Glomerular visceral epithelial cell (primary cell): ENCODE measurements at regions not wholly inside any gene's neighbourhood (a gene's known extent, or its start where the extent isn't known, plus 50 kb on each side); places are given as distances from the start of the nearest gene placed in this dataset.
A peak's percentile ranks its signal among the peaks of the same experiment; 100 is the strongest.
"Not testable (repeated sequence)": the region's sequence is repeated elsewhere in the genome, so short reads cannot be mapped to it uniquely, and the experiment has no call there.

ENCODE experiments used
- DNase-seq: peaks from one replicate; pipeline ENCODE4 v3.0.0-alpha.2; 2016; ENCODE audit errors: extremely low spot score

- peak; percentile 26 for DNase-seq
These were observed 292.1 kb downstream of the QKI start for GRCh38 chr6:163706500-163707087.

GRCh38 chr6:163705923-163706322 lies 291.4 kb downstream of the QKI start:
- no peak for DNase-seq

GRCh38 chr6:163702736-163703135 lies 288.2 kb downstream of the QKI start:
- DNase-seq: no peak

GRCh38 chr6:163701762-163702161 lies 287.2 kb downstream of the QKI start:
- no peak for DNase-seq

GRCh38 chr6:163698086-163698485 lies 283.6 kb downstream of the QKI start:
- DNase-seq: no peak

- not testable (repeated sequence) for DNase-seq
These were observed 281.8 kb downstream of the QKI start for GRCh38 chr6:163696311-163696710.

GRCh38 chr6:163695414-163695864 lies 280.9 kb downstream of the QKI start:
- no peak for DNase-seq

GRCh38 chr6:163694988-163695398 lies 280.5 kb downstream of the QKI start:
- DNase-seq: no peak

- DNase-seq: no peak
These were observed 279.6 kb downstream of the QKI start for GRCh38 chr6:163694072-163694471.

- DNase-seq: no peak
These were observed 276.5 kb downstream of the QKI start for GRCh38 chr6:163691049-163691448.

- no peak for DNase-seq
These were observed 274.3 kb downstream of the QKI start for GRCh38 chr6:163688739-163689362.

GRCh38 chr6:163687075-163687474 lies 272.6 kb downstream of the QKI start:
- DNase-seq: no peak

GRCh38 chr6:163686301-163686700 lies 271.8 kb downstream of the QKI start:
- DNase-seq: no peak

GRCh38 chr6:163683105-163683622 lies 268.6 kb downstream of the QKI start:
- no peak for DNase-seq

- no peak for DNase-seq
These were observed 265.2 kb downstream of the QKI start for GRCh38 chr6:163679753-163680152.

- DNase-seq: no peak
These were observed 264.6 kb downstream of the QKI start for GRCh38 chr6:163679012-163679660.

- no peak for DNase-seq
These were observed 261.1 kb downstream of the QKI start for GRCh38 chr6:163675611-163676010.

- DNase-seq: no peak
These were observed 258.2 kb downstream of the QKI start for GRCh38 chr6:163672710-163673109.

GRCh38 chr6:163671791-163672190 lies 257.3 kb downstream of the QKI start:
- no peak for DNase-seq

- DNase-seq: no peak
These were observed 256.8 kb downstream of the QKI start for GRCh38 chr6:163671355-163671754.

- no peak for DNase-seq
These were observed 255.8 kb downstream of the QKI start for GRCh38 chr6:163670336-163670735.

- DNase-seq: no peak
These were observed 253.5 kb downstream of the QKI start for GRCh38 chr6:163668061-163668426.
